GM19452 (cell line): ENCODE measurements at regions not wholly inside any gene's neighbourhood (a gene's known extent, or its start where the extent isn't known, plus 50 kb on each side); places are given as distances from the start of the nearest gene placed in this dataset.
"Not testable (repeated sequence)": the region's sequence is repeated elsewhere in the genome, so short reads cannot be mapped to it uniquely, and the experiment has no call there.

Experiments used
- ATAC-seq: cut with Tn5 transposase; IDR thresholded peaks from one replicate; pipeline ENCODE4 v1.9.1; 2021; ENCODE audit not compliant: unreplicated experiment

DNA sequence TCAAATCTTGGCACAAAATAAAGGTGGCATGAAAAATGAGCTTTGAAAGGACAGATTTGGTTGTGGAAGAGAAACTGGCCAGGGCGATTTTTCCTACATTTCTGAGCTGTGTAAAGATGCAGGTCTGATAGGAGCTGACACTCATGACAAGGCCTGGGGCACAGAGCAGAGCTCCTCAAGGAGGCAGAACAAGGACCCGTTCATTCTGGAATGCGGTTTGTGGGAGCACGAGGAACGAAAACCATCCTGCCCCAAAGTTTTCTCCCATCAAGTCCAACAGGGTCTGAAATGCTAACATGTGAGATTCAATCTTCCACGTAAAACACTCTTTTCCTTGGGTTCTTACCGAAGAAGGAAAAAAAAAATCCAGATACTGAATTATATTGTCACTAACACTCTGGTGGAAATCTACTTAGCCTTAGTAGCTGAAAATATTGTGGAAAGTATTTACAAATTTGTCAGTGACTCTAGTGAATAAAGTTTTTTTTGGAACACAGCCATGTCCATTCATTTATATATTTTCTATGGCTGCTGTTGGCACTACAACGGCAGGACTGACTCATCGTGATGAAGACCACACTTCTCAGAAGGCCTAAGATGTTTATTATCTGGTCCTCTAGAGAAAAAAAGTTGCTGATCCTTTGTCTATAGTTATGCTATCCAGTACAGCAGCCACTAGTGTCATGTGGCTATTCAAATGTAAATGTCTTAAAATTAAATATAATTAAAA lies 215.7 kb downstream of the BAMBI start:
- no peak for ATAC-seq

DNA sequence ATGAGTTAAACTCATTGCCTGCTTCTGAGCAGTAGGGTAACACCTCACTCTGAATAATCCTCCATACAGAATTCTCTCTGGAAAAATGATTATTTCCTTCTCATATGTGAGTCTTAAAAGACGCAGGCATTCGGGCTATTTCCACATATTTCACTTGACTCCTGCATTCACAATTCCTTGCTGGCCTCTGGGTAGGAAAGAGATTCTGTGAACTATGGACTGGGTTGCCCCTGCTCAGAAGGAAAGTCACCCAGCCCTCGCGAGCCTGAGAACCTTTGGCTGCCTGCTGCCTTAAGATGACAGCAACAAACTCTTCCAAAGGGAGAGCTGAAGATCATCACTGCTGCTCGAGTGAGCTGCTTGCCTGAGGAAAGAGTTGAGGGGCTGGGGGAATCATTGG lies 216.8 kb downstream of the BAMBI start:
- ATAC-seq = no peak

GRCh38 chr10:28895671-28896070 lies 218.3 kb downstream of the BAMBI start:
- not testable (repeated sequence) for ATAC-seq

GRCh38 chr10:28896791-28897409 lies 219.6 kb downstream of the BAMBI start:
- ATAC-seq = not testable (repeated sequence)

- ATAC-seq = no peak
Measured at GRCh38 chr10:28897617-28898464, 220.5 kb downstream of the BAMBI start.

DNA sequence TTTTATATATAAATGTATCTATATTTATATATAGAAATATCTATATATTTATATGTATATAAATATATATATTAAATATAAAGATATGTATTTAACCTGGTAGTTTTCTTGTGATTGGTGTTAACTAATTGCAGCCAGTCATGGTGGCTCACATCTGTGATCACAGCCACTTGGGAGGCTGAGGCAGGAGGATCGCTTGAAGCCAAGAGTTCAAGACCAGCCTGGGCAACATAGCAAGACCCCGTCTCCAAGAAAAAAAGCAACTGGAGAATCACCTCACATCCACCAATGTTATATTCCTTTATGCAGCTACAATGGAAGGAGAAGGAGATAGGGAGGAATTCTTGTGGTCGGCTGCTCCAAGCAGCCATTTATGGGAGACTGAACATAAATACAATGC lies 224.9 kb downstream of the BAMBI start:
- no peak for ATAC-seq

DNA sequence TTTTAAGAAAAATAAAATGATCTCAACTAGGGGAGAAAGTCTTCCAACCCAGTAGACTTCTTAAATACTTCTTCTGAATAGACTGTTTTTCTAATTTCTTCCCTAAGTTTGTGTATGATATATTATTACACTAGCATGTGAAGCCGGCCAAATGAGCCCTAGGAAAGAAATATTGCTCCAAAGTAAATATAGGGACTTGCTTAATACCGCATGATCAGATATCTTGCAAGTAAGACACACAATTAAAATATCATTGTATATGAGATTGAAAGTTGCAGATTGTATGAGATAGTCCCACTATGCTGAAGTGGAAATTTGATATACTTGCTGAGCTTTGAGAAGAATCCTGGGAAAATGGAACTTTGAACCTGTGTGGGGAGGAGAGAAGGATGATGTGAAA lies 225.7 kb downstream of the BAMBI start:
- ATAC-seq = no peak

GRCh38 chr10:28903736-28904135 lies 226.4 kb downstream of the BAMBI start:
- ATAC-seq = no peak

DNA sequence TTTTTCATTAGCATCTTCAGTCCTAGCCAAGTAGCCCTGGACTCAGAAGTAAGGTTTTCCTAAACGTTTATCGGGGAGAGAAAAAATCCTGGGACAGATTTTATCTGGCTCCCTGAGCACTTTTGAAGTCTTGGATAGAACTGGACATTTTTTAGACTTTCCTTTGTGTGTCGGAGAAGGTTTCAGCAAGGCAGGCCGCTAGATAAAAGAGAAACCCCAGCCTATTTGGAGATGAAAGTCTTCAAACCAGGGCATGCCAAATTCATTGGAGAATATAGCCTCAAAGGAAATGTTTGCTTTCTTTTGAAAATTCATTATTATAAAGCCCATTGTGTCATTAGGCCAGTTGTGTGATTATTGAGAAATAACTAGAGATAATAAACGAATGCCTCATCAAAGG lies 228.1 kb downstream of the BAMBI start:
- no peak for ATAC-seq

DNA sequence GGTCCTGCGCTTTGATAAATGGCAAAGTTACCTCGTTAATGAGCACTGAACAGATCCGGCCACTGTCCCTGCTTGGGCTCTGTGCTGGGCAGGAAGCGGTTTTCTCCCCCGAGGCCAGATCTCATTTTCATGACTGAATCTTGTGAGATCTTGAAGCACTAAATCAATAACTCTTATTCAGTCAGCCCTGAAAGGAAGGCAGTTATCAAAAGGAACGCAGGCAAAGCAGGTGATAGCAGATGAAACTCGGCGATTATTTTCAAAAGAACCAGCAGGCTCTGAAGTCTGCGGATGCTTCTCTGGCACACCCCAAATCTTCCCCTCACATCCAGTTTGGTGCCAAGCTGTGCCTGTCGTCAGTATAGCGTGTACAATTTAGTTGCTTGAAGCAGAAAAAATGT lies 228.7 kb downstream of the BAMBI start:
- ATAC-seq = no peak

GRCh38 chr10:28906415-28906814 lies 229.1 kb downstream of the BAMBI start:
- ATAC-seq = no peak

GRCh38 chr10:28906934-28907333 lies 229.6 kb downstream of the BAMBI start:
- ATAC-seq = no peak

DNA sequence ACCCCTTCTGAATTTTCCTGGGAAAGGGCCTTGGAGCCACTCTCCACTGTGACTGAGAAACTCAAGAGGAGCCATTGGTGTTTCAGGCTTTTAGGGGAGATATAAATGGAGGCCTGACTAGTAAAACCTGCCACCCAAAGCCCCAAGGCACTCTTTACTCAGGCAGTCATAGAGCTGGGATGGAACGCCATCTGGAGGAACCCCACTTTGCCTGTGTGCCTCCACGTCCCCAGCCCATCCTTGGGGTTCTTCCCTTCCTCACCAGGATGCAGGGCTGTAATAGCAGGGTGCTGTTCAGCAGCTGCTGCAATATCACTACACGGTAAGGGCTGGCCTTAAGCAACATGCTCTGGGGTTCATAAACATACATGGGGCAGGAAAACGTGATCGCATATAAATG lies 232.6 kb downstream of the BAMBI start:
- no peak for ATAC-seq

GRCh38 chr10:28910956-28911355 lies 233.6 kb downstream of the BAMBI start:
- ATAC-seq = no peak

DNA sequence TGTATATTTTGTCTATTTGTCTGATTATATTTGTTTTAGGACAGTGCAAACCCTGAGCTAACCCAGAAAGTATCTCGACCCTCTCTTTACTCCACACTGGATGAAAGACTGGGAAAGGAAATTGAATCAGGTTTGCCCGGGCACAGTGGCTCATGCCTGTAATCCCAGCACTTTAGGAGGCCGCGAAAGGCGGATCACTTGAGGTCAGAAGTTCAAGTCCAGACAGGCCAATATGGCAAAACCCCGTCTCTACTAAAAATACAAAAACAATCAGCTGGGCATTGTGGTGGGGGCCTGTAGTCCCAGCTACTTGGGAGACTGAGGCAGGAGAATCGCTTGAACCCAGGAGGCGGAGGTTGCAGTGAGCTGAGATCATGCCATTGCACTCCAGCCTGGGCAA lies 234.2 kb downstream of the BAMBI start:
- ATAC-seq = not testable (repeated sequence)

- ATAC-seq = no peak
Measured at GRCh38 chr10:28912017-28912783, 234.9 kb downstream of the BAMBI start.

- ATAC-seq = no peak
Measured at GRCh38 chr10:28913436-28914237, 236.3 kb downstream of the BAMBI start.

- ATAC-seq = no peak
Measured at GRCh38 chr10:28914701-28915100, 237.4 kb downstream of the BAMBI start.

DNA sequence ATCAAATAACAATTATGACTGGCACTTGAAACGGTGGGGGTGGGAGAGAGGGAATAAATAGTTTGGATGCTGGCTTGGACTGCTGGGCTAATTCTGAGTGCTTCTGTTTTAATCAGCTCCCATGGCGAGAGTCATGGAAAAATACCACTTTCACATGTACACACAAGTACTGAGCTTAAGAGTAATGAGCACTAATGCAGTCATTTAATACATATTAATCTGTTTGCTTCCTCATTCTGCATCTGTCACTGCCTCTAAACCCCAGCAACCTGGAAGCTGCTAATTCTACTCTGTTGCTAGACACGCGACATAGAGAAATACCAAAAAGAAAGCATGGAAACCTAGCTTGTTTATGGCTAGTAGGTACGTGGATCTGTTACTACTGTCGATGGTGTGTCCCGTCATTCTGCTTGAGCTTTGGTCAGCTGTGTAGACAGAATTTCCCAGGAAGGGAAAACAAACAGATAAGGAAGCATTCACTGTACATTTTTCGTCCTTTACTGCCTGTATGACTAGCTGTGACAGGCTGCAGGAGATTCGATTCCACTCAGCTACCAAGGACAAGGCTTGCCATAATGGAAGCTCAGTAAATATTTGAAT lies 238.8 kb downstream of the BAMBI start:
- ATAC-seq = no peak

GRCh38 chr10:28920091-28920490 lies 242.8 kb downstream of the BAMBI start:
- ATAC-seq = no peak
